ENCODE measurements at regions not wholly inside any gene's neighbourhood (a gene's known extent, or its start where the extent isn't known, plus 50 kb on each side); places are given as distances from the start of the nearest gene placed in this dataset.

DNA sequence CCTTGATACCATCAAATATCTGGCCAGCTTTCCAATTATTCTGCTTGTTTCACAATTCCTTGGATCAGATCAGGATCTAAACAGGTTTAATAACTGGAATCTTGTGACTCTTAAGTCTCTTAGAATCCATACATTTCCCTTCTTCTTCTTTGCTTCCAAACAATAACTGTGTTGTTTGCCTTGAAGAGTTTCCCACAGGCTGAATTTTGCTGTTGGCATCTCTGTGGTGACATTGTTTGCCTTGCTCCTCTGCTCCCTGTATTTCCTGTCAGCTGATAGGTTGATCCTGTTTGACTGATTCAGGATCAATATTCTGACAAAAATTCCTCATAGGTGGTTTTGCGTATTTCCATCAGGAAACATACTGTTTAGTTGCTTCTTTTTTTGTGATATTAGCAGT lies 248.4 kb upstream of the LMCD1 start:
- DNase-seq (ENCODE audit: low read depth) = no peak

- no peak for DNase-seq (ENCODE audit: low read depth)
Observed at GRCh38 chr3:8254489-8254888, 247.1 kb upstream of the LMCD1 start.

DNA sequence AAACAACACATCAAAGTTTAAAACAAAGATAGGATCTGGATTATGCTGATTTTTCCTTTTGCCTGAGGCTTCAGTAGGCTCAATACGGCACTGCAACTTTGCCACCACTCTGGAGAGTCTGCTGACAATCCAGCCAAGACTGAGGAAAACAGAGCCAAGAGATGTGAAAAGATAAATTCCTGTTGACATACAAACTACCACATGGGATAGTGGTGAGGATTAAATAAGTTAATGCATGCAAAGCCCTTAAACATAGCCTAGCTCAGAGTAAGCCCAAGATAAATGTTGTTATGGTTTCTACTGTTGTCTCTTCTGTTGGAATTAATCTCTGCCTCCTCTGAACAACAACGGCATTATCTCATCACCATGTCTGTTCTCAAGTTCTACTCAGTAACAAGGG lies 245.9 kb upstream of the LMCD1 start:
- no peak for DNase-seq (ENCODE audit: low read depth)

DNA sequence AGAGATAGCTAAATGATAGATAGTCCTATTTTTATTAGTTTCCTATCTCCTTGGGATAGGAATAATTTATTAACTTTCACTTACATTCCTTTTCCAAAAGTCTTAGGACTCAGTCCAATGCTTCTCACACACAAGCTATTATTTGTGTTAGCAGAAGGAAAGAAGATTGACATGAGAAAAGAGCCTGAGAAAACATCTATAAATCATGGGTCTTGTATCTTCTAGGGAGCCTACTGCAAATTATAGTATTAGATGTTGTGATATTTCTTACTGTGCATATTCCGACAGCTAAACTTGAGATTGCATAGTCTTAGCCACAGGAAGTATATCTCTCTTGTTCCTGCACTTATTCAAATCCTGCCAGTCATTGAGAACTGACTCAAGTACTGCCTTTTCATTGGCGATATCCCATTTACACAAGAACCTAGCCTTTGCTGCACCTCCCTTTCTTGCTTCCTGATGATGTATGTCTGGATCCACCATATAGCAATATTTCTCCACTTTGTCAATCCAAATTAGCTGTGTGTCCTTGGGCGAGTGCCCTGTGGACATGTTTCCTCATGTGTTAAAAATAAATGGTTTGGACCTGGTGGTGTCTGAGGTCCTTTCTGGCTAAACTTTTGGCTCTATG lies 245.1 kb upstream of the LMCD1 start:
- no peak for DNase-seq (ENCODE audit: low read depth)

GRCh38 chr3:8261018-8261417 lies 240.6 kb upstream of the LMCD1 start:
- DNase-seq (ENCODE audit: low read depth) = no peak

DNA sequence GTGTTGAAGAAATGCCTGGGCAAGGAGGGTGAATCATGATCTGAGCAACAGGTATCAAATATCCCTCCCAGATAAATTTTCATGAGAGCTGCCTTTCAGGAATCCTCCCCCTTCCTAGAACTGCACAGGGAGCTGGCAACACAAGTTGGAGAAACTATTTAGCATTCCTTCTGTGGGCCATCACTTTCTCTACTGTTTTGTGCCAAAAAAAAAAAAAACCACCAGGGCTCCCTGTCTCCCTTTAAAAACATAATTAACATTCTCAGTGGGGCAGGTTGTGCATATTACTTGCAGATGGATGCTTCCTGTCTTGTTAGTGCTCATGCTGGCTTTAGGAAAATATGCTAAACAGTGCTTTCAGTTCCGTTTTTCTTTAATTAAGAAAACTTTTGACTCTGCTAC lies 234.9 kb upstream of the LMCD1 start:
- no peak for DNase-seq (ENCODE audit: low read depth)

DNA sequence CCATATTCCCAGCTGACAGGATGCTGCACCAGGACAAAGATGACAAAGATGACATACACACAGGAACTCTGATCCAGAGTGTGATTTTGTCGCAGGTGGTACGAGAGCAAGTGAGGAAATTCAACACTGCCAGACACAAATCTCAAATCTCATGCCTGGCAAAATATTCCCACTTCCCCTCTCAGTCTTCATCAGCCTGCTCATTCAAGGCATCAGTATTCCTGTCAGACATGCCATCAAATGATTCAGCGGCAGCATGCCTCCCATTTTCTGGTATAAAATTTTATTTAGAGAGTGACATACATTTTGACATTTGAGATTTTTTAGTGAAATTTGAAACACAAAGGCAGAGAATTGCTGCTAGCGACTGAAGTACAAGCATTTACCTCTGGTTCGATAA lies 228.1 kb upstream of the LMCD1 start:
- no peak for DNase-seq (ENCODE audit: low read depth)

DNA sequence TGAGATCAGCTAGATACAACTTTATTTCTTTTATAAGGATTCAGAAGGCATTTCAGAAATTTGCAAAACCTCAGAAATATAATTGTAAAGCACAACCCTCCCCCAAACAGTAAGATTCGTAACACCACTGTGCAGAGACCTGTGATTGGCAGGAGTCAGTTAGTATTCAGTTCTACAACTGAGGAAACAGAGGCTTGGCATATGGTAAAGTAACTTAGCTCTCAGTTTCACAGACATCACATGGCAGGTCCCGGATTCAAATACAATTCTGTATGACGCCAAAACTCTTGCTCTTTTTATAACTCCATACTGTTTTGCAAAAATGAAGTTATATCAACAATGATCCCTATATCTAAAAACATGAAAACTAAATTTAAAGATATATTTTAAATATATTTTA lies 225.6 kb upstream of the LMCD1 start:
- DNase-seq (ENCODE audit: low read depth) = no peak

GRCh38 chr3:8276506-8276905 lies 225.1 kb upstream of the LMCD1 start:
- DNase-seq (ENCODE audit: low read depth) = no peak

GRCh38 chr3:8278448-8278847 lies 223.2 kb upstream of the LMCD1 start:
- no peak for DNase-seq (ENCODE audit: low read depth)

- DNase-seq (ENCODE audit: low read depth) = no peak
Observed at GRCh38 chr3:8279476-8279875, 222.1 kb upstream of the LMCD1 start.

DNA sequence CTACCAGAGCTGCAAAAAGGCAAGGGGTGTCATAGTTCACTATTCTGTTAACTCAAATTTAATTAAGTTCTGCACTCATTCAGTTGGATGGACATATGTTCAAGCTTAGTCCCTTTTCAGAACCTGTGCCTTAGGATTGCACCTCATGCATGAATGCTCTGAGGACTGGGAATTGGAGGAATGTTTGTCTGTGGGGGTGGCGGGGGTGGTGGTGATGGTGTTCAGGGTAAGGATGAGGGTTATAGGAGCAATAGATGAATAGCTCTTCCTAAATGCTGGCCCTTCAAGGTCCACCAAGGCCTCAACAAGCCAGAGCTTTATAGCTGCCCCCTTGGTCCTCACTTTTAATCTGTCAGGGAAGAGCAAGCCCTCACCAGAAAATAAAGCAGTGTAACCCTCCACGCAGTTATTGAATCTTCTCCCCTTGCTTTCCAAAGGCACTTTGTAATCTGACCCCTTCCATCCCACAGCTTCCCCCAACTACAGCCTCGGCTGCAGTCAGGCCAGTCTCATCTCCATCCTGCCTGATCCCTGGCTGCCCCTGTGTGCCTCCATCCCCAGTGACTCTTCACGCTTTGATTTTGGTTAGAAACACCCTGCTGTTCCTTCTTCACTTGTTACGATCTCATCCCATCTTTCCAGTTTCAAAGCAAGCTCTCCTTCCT lies 221.6 kb upstream of the LMCD1 start:
- DNase-seq (ENCODE audit: low read depth) = no peak

- DNase-seq (ENCODE audit: low read depth) = no peak
Observed at GRCh38 chr3:8282541-8283165, 219.0 kb upstream of the LMCD1 start.

DNA sequence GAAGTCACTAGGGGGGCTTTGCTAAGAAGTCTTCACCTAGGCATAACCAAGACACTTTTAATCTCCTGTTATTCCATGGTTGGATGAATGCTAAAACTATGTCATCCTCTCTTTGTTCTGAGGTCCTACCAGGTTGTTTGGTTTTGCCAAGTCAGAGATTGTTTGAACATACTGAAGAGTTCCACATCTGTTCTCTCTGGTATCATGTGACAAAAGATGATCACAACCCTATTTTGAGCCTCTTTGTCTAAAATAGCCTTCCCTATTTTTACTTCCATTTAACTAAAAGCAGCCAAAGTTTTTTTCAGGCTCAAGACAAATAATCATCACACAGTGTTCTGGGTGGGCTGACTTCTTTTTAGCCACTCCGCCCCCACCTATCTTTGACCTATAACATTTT lies 218.4 kb upstream of the LMCD1 start:
- no peak for DNase-seq (ENCODE audit: low read depth)

DNA sequence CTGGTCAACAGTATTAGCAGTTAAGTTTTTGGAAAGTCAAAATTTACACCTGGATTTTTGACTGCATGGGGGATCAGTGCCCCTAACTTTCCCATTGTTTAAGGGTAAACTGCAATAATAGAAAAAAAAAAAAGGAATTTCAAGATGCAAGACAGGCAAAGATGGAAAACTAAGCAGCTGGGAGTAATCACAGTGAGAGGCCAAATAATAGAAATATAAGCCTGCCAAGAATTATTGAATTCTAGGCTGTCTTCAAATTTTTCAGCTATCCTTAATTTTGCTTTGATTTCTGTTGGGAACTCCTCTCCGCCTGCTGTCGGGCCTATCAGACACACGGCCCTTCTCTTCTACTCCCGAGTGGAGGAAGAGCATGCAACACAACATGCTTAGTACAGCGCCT lies 215.5 kb upstream of the LMCD1 start:
- DNase-seq (ENCODE audit: low read depth) = no peak

GRCh38 chr3:8286749-8287148 lies 214.9 kb upstream of the LMCD1 start:
- DNase-seq (ENCODE audit: low read depth) = no peak

DNA sequence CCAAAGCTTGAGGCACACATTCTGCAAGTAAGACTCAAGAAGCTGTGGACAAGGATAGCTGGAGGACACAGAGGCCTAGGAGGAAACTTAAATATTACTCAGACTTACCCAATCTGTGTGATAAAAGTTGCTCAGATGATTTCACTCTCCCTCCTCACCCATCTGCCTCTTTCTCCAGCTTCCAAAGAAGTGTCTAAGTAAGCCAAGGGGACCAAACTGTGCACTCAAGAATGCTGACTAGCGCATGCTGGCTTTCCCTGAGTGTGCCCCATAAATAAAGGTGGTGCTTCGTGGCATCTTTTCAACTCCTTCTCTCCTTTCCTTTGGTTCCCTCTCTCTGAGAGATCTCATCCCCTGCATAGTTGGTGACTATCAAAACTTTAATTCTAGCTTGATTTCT lies 211.0 kb upstream of the LMCD1 start:
- no peak for DNase-seq (ENCODE audit: low read depth)

DNA sequence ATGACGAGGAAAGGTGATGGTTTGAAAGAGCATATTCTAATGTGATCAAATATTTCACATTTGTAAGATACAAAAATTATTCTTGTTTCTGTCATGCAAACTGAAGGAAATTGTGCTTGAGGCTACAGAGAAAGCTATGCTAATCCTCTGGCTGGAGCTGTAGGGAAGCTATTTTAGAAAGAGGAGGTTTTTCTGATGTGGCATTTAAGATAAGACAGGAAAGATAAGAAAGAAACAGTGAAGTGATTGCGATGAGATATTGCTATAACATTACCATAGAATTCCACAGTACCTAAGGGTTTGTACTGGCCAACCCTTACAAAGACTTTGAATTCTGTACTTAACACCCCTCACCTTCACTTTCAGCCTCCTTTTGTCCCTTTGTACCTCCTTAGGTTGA lies 205.2 kb upstream of the LMCD1 start:
- DNase-seq (ENCODE audit: low read depth) = no peak

GRCh38 chr3:8298021-8298954 lies 203.3 kb upstream of the LMCD1 start:
- DNase-seq (ENCODE audit: low read depth) = no peak

DNA sequence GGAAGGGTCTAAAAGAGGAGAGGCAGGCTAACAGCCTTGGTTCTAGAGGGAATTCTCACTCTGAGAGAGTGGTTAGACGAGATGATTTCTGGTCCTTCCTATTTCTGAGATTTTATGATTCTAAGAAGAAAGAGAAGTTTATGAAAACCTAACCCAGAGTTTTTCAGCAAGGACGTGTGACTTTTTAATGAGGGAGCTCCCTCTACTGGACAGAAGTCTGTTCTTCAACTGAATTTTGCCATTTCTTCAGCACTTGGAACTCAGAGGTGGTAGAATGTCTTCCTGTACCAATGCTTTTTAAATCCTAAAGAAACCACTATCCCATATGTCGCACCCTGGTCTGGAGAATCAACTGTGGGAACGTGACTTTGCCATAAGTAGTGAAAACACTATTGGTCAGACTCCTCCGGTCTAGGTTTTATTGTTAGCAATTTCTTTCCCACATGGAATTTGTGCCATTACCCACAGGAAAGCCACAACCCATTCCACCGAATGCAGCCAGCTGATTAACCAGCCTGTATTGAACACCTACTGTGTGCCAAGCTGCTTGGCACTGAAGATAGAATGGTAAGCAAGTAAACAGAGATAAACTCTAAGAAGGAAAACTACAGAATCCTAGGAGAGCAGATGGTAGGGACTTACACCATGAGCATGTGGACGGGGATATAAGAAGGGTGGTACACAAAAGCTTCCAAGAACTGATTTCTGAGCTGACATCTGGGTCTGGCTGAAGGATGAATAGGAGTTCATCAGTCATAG lies 199.5 kb upstream of the LMCD1 start:
- peak; percentile 51 for DNase-seq (ENCODE audit: low read depth)

DNA sequence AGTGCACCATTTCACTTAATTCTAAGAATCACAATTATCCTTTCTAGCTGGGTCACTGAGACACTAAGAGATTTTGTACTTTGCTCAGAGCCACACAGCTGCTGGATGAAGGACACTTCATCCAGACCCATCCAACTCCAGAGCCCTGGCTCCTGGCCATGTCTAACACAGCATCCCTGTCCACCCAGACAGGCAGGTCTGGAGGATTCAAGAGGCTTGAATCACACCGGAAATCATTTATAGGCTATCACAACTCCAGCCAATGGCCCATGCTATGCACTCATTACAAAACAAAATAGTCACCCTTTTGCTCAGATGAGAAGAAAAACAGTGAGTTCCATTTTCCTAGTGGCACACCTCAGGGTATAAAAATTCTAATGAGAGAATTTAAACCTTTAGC lies 198.2 kb upstream of the LMCD1 start:
- DNase-seq (ENCODE audit: low read depth) = no peak

DNA sequence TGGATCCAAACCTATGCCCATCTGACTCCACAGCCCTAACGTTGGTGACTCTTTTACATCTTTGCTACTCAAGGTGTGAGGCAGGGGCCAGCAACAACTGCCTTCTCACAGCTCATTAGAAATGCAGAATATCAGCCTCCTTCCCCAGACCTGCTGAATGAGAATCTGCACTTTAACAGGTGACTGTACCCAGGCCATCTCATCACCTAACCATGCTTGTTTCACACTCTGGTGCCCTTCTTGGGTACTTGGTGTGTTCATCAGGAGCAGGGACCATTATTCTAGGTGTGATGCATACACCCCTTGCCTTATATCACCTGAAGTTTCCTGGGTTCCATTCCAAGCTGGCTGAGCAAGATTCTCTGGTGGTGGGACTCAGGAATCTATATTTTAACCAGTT lies 196.3 kb upstream of the LMCD1 start:
- no peak for DNase-seq (ENCODE audit: low read depth)
